GM18511 (cell line): ENCODE measurements at regions not wholly inside any gene's neighbourhood (a gene's known extent, or its start where the extent isn't known, plus 50 kb on each side); places are given as distances from the start of the nearest gene placed in this dataset.
"Not testable (repeated sequence)": the region's sequence is repeated elsewhere in the genome, so short reads cannot be mapped to it uniquely, and the experiment has no call there.

ENCODE experiments used
- ATAC-seq: cut with Tn5 transposase; IDR thresholded peaks from one replicate; pipeline ENCODE4 v1.9.1; 2021; ENCODE audit warnings: mild to moderate bottlenecking, moderate library complexity; ENCODE audit not compliant: unreplicated experiment

DNA sequence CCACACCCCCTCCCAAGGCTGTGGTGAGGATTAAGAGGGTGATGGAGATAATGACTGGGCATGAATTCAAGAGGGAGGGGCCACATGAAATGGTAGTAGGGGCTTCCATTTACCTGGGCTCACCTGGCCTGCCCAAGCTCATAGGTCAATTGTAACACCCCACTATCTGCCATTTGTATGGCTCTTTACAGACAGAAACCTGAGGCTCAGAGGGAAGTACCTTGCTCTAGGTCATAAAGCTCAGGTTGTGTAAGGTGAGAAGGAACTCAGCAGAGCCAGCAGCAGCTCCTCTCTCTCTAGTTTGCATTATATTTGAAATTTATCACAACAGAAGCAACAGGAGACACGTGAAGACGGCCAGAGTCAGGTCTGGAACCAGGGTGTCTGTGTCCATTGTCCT, 133.4 kb upstream of the ALDH1B1 start:
- ATAC-seq, result no peak

DNA sequence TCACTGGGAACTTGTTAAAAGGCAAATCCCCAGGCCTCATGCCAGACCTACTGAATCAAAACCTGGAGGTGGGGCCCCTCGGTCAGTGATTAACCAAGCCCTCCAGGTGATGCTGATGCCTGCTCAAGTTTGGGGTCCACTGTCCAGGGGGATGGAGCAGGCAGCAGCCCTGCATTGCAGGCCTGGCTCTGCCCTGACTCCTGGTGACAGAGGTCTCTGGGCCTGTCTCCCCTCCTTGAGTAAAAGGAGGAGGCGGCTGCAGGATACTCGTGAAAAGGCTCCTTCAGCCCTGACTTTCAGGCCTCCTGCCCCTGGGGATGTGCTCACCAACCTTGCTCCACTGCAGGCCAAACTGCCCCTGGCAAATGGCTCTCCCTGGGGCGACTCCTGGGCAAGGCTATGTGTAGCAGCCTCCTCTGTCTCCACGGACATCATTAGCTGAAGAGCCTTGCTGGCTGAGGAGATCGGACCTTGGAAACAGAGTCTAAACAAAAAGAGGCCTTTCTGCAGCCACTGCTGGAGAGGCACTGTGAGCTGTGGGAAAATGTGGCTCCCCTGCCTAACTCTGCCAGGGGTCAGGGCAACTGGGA, 134.8 kb upstream of the ALDH1B1 start:
- ATAC-seq, result no peak

DNA sequence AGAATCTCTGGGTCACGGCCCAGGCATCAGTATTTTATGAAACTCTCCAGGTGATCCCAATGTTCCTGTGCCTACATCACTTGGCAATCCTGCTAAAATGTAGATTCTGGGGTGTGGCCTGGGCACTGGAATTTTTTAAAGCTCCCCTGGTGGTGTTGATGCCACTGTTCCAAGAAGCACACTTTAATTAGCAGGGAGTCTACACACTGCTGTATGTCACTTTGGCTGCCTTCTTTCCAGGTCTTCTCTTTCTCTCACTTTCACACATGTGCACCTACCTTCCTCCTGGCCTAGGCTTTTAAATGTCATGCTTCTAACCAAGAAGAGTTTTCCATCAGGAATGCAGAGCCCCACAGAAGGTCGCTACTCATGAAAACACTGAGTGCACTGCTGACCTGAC, 136.0 kb upstream of the ALDH1B1 start:
- ATAC-seq, result no peak

DNA sequence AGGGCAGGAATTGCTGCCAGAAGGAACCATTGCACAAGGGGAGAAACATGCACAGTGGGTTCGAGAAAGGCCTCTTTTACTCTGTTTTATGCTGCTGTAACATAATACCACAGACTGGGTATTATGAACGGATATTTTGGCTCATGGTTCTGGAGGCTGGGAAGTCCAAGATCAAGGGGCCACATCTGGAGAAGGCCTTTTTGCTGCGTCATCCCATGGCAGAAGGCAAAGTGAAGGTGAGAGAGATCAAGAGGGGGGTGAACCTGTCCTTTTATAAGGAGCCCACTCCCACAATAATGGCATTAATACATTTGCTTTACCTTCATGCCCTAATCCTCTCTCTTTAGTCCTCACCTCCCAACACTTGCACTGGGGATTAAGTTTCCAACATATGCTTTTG, 136.9 kb upstream of the ALDH1B1 start:
- ATAC-seq, result no peak

DNA sequence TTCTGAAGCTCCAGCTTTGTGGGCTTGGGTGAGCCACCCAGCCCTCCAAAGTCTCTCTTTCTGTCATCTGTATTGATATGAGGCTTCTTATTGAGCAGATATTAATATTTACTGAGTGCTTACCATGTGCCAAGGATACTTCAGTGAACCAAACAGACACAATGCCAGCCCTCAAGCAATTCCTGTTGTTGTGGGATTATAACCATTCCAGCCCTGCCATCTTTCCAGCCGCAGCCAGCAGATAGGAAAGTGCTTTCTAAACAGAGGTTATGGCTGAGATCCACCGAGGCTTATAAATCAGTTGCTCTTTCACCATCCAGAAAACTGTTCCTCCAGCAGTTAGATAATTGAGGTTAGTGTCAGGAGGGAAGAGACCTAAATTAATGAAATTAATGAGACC, 137.7 kb upstream of the ALDH1B1 start:
- no peak for ATAC-seq

DNA sequence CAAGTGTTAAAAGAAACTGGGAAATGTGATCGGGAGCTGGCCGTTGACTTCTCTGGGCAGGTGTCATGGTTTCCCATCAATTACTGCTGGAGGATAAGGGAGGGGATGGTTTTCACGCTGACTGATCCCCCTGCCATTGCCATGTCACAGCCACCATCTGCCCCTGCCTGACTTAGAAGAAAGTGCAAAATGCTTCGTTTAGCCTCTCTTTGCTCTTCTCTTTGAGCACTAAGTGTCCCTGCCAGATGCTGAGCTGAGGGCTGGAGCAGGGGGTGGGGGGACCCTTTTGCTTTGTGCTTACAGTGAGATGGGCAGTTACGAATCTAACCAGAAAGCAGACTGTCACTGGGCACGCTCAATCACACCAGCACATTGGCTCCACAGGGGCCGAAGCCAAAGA, 138.4 kb upstream of the ALDH1B1 start:
- ATAC-seq, result no peak

DNA sequence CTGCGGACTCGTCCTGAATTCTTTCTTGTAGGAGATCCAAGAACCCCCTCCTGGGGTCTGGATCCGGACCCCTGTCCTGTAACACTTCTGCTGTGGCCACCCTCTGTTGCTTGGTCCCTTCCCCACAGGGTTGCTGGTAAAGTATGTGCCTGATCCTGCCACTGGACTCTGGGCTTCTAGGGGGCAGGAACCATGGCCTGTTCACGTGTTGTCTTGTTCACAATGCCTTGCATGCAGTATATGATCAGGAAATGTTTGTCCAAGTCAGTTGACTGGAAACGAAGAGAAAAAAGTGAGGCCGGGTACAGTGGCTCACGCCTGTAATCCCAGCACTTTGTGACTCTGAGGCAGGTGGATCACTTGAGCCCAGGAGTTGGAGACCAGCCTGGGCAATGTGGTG, 139.3 kb upstream of the ALDH1B1 start:
- no peak for ATAC-seq

DNA sequence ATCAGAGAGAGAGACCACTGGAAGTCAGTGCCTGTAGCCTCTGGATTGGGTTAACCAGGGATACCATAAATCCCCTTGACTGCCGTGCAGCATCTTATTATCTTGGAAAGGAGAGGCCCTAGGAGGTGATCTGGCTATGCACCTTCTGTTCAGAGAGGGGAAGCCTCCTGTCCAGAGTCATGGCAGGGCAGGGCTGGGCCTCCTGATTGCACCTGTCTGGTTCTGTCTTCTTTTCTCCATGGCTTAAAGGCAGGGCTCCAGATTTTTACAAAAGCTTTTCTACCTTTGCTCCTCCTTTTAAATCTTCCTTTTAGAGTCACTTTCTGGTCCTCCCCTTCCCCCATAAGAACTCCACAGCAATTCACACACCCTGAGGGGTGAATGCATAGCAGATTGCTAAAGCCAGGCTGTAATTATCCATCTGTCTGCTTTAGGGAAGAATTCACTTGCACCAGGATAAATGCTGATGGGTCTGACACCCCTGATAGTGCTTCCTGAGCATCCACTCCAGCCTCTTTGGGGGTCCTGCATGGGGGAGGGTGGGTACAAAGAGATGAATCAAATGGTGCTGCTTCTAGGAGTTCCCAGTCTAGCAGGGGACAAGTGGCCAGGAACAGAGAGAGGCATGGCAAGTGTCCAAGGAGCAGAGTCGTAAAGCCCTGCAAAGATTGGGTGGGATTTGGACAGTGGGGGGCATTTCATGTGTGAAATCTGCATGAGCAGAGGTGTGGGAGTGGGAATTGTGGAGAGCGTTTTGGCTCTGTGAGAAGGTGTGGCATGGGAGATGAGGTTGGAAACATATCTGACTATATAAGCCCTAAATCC, 141.3 kb upstream of the ALDH1B1 start:
- no peak for ATAC-seq

DNA sequence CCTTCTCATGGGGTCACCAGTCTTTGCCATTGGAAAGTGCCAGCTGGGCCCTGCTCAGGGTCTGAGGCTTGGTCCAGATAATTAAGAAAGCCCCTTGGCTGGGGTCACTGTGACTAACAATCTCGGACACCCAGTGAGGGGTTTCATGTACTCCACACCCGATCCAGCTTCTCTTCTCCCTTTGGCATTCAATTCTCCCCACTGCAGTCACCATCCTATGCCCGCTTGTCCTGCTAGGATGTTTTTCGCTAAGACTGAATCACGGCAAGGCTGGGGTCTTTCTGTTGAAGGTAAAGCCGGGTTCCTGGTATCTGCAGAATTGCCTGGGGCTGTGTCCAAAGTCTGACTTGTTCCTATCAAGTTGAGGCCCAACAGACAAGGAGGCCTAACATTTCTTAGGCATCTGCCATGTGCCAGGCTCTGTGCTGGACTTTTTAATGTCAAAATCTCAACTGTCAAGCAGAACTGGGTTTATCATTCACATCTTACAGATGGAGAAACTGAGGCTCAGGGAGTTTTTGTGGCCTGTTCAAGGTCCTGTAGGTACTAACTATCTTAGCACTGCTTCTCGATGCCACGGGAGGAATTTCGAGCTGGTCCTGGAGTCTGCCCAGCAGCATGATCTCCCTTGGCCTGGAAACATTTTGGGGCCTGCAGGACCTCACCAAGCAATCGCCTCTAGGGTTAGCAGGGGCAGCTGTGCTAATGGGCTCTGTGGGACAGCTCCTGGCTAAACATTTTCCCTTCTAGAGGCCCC, 142.0 kb upstream of the ALDH1B1 start:
- ATAC-seq, result no peak

DNA sequence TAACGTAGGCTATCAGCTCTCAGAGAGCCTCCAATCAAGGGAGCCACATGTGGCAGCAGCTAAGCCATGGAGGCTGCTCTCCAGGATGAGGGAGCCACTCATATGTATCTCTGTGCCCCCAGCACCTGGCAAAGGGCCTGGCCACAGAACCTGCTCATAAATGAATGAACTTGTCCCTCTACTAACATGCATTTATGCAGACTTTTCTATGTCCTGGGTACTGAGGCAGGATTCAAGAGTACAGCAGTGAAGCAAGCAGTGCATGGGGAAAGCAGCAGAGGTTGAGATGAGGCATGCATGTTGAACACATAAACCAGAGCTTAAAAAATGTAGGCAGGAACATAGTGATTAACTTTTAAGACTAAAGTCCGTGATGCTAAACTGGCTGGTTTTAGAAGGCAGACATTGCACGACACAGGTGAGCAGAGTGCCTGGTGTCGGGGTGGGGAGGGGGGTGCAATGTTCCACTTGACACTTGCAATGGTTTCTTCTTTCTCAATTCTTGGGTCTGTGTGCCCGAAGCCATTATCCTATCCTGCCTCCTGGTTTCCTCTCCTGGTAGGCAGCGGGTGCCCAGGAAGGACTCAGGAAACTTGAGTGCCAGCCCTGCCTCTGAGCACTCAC, 142.8 kb upstream of the ALDH1B1 start:
- ATAC-seq, result no peak

DNA sequence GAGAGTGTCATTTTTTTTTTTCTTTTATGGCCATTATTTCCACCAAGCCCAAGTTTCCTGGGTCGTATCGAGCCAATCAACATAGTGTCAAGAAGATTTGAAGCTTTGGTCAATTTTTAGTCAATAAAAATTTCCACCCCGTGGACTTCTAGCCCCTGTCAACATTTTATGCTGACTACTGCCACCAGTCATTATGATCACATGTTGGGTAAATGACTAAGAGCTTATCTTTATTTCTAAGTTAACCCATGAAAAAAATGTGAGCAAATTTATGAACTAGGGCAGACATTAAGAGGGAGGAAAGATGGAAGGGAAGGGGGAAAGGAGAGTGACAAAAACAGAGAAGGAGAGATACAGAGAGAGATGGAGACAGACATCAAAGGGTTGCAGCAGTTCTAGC, 143.5 kb upstream of the ALDH1B1 start:
- no peak for ATAC-seq

DNA sequence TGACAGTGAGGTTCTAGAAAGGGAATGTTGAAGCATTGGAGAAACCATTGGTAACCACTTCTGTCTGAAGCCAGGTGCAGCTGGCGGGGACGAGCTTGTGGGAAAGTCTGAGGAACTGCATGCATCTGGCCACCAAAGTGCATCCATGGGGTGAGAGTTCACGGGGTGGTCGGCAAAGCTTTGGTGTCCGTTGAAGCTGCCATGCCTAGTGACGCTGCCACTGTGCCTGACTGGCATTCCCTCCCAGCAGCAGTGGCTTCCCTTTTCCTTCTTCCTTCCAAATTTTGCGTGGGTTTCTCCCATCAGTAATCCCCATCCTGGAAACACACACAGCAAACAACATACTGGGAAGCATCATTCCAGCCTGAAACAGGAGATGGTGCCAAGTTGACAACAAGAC, 145.7 kb upstream of the ALDH1B1 start:
- ATAC-seq, result no peak

DNA sequence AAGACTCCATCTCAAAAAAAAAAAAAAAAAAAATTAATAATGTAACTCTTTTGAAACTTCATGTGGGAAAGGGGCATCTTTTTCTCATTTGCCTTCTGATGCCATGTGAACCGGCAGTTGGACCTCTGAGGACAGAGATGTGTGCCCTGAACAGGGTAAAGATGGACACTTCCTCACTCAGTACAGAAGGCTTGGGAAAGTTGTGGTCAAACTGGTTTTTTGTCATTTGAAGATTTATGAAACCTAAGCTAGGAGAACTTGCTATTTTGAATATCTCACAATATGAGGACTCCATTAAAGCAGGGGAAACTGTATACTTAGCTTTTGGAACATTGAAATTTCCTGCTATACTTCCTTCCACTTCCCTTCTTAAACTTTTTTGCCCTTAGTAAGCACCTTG, 147.5 kb upstream of the ALDH1B1 start:
- ATAC-seq, result no peak

DNA sequence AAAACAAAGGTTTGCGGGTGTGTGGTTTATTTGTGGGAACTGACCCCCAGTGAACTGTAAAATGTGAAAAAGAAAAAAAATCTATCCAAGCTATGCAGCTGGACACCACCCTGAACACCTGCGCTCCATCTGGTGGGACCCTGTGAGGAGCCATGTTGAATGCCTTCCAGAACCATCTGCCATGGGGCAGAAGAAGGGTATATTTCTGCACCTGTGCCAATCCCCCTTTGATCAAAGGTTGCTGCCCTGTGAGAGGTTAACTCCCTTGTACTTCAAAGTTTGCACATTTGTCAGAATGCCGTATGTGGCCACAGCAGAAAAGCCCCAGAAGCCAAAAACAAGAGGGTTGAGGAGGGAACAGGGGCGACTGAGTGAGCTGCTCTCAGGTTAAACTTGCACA, 148.5 kb upstream of the ALDH1B1 start:
- no peak for ATAC-seq

DNA sequence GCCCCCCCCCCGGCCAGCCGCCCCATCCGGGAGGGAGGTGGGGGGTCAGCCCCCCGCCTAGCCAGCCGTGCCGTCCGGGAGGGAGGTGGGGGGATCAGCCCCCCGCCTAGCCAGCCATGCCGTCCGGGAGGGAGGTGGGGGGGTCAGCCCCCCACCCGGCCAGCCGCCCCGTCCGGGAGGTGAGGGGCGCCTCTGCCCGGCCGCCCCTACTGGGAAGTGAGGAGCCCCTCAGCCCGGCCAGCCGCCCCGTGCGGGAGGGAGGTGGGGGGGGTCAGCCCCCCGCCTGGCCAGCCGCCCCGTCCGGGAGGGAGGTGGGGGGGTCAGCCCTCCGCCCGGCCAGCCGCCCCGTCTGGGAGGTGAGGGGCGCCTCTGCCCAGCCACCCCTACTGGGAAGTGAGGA, 150.4 kb upstream of the ALDH1B1 start:
- ATAC-seq, result not testable (repeated sequence)

DNA sequence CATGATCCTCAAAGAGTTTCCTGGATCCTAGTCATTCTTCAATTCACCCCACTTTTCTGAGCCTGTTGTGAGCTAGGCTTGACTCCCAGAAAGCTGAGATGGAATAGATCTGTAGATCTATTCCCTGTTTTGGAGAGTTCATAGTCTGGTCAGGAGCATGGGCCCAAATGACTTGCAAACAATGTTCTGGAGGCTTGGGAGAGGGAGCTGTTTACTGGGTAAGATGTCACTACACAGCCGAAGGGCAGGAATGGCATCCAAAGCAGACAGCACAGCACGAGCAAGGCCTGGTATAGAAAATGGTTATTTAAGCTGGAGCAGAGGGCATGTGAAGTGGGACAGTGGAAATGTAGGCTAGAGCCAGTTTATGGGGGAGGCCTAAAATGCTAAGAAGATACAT, 152.5 kb upstream of the ALDH1B1 start:
- ATAC-seq, result no peak

DNA sequence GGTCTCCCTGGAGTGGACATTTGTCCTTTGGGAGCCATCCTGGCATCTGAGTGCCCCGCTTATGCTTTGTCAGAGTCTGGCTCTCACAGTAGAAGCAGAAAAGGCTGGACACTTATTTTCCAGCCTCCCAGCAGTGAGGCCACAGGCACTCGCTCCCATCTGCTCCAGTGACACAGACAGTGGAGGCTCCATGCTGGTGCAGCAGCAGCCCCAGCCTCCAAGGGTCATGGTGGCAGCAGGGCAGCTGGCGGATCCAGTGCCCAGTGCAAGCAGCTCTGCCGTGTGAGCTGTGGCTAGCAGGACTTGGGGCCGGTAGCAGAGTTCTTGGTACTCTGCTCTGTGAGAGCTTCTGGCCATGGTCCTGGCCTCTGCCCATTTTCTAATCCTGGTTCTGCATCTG, 157.3 kb upstream of the ALDH1B1 start:
- ATAC-seq, result no peak

DNA sequence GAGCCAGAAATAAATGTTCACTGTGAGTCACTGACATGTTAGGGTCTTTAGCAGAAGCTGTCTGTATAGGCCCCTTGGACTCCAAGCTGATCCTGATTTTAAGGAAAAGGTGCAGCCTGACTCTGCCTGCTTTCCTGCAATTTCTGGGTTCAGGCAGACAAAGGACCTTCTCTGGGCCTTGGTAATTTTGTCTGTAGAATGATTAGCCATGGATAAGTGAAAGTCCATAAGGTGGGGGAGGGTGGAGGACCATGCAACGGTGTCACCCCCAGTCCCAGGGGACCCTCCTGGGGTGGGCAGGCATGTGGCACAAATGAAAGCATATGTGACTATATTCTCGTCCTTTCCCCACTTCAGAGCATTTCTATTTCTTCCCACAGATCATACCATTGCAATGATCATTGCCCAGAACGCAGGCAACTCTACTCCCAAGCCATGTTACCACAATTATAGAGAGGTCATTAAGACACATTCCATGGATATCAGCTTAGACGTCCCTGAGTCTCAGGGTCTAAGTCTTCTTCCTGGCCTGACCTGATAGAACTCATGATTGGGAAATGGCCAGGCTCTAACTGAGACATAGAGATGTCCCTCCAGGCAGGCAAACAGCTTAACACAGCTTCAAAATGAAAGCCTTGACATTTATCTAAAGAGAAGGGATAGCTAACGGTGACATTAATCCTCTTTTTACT, 157.9 kb upstream of the ALDH1B1 start:
- no peak for ATAC-seq

DNA sequence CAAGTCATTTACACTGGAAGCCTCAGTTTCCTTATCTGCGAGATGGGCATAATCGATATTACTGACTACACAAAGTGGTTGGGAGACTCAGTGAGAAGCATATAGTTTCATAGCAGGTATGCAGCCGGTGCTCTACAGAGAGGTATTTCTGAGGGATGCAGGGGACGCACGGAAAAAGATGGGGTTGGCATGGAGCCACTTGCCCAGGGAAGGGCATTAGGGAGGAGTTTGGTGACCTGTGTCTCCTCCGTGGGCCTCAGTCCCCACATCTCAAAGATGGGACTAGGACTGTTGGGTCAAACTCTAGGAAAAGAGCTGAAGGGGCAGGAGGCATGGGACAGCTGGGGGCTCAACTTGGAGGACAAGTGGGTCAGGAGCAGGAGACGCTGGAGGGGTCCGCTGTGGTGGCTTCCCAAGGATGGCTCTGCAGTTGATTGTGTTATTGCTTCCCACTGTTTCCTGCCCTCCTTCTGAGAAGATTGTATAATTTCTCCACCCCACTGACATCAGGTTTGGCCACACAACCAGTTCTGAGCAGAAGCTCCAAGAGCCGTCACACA, 158.6 kb upstream of the ALDH1B1 start:
- no peak for ATAC-seq

DNA sequence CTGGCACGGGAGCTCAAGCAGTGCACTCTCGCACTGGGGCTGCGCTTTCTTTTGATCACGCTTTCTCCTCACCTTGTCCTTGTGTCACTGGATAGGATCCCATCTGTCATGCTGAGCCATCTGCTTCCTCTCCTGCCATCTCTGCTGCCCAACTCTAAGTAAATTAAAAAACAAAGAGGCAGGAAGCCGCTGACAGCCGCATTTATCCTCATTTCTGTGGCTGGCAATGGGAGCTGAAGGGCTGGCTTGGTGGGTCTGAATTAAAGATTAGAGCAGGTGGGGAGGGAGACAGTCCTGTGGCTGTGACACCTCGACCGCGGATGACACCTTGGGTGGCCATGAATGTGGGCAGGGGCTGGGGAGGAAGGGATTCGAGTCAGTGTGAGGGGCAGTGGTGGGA, 159.2 kb upstream of the ALDH1B1 start:
- no peak for ATAC-seq

DNA sequence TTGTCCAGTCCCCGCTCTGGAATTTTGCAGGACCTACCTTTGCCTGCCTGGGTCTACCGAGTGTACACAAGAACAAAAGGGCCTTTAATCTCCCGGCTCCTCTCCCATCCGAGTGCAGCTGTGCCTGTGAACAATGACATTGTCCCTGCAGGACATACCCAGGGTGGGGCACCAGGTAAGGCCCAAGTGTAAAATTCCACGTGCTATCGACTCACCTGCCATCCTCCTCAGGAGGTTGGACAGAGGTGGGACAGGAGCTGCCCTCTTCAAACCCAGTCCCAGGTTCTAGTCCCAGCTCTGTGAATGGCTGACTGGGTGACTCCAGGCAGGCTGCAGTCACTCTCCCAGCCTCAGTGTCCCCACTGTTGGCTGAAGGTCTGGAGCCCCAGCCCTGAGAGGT, 159.6 kb upstream of the ALDH1B1 start:
- ATAC-seq, result no peak
